Cortex of kidney (tissue), 1 donor: ENCODE measurements at regions not wholly inside any gene's neighbourhood (a gene's known extent, or its start where the extent isn't known, plus 50 kb on each side); places are given as distances from the start of the nearest gene placed in this dataset.

Experiments used
- DNase-seq: peaks from one replicate; lab custom pipeline; 2025; lab: John Stamatoyannopoulos, UW

GRCh38 chr10:78944723-78945312 is 123.9 kb upstream of the ZMIZ1 start:
- no peak for DNase-seq

DNA sequence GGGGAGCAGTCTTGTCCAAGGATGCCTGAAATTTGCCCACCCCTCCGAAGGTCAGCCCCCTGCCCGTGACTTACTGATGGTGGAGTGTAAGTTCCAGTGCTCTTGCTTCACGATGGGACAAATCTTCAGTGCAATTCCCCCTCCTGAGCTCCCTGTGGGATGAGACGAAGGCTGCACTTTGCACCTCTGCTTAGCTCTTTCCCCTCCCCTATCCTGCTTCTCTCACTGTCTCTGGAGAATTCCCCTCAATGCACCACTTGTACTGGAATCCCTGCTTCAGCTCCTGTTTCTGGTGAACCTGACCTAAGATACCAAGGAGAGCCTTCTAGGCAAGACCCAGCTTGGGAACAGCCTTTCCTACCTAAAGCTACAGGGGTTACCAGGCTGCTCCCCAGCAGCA is 122.9 kb upstream of the ZMIZ1 start:
- DNase-seq = no peak

DNA sequence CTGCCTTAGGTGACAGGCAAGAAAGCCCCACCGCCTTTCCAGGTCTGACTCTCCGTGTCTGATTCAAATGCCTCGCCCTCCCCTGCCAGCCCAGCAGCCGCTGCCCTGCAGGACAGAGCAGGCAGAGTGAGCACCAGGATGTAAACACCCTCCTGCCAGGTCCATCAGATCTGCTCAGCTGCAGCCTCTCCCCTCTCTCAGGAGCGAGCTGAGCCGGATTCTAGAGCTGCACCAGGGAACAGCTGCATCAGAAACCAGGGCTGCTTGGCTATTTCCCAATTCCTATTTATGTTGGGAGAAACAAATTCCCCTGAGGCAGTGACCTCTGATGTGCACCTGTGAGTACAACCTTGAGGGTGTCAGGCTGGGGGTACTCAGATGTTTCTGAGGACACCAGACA is 121.5 kb upstream of the ZMIZ1 start:
- DNase-seq = no peak

- no peak for DNase-seq
These were observed 121.0 kb upstream of the ZMIZ1 start for GRCh38 chr10:78947733-78948132.

DNA sequence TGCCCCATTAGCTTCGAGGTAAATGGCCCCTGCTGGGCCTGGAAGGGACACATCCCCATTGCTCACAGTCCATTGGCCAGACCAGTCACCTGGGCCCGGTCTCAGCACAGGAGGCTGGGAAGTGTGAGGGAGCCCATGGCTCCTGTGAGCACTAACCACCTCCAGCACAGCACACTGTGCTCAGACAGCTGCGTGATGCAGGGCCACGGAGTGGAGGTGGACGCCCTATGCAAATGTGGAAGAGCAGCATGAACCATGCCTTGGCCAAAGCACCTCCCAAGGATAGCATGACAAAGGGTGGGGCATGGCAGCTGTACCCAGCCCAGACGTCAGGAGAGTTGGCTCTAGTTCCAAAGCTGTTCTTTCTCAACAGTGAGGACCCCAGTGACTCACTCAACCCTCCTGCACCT is 120.1 kb upstream of the ZMIZ1 start:
- DNase-seq = no peak

- no peak for DNase-seq
These were observed 117.8 kb upstream of the ZMIZ1 start for GRCh38 chr10:78950656-78951587.

DNA sequence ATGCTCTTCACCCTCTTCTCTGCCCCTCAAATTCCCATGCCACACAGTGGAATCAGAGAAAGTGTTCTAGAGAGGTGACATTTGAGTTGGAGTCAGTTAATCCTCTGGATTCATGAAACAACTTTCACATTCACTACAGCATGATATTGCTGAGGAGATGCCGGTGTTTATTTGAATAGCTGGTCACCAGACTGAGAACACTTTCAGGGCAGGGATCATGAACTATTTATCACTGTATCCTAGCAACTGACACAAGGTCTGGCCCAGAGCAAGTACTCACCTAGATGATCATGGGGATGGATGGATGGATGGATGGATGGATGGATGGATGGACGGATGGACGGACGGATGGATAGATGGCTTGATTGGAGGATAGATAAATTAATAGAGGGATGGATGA is 116.7 kb upstream of the ZMIZ1 start:
- no peak for DNase-seq

GRCh38 chr10:78952686-78953085 is 116.1 kb upstream of the ZMIZ1 start:
- no peak for DNase-seq

DNA sequence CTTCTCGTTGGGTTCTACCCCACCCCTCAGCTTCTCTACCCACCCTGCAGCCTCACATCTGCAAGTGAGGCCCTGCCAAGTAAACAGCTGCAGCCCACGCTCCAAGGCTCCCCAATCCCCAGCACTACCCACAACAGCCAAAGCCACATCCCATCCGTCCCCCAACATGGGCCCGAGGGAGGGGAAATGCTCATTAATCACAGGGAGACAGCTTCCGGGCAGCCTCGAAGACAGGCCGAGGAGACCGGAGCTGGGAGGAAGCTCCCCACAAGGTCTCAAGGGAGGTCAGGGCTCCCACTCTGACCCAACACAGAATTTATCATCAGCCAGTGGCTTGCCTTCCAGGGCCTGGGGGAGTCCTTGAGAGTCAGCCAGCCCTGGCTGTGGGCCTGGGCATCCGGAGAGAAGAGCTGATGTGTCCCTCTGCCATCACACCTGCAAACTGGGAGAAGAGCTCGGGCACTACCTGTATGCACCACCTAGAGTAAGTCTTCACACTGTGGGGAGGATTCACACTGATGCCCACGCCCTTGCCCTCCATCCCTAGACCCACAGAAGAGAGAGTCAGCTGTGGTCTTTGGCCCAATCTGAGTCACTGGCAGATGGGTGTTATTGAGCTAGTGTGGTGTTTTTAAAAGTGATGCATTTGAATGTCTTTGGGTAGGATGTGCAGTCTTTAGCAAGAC is 115.5 kb upstream of the ZMIZ1 start:
- DNase-seq = no peak

DNA sequence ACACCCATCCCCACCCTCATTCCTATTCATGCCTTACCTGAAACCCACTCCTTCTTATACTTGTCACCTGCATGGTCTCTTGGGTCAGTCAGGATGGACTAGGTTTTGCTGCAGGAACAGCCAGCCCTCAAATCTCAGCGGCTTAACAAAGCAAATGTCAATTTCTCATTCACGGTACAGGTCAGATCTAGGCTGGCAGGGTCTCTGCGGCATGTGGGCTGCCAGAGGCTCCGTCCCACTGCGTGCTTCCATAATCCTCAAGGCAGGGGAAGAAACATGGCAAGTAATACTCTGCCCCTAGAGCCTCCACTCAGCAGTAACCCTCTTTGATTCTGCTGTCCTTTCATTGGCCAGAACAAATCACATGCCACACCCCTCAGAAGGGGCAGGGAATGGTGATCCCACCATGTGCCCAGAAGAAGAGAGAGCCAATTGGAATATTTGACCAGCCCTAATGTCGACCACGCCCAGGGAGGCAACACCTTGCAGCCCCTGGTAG is 114.9 kb upstream of the ZMIZ1 start:
- DNase-seq = no peak

GRCh38 chr10:78954689-78955088 is 114.1 kb upstream of the ZMIZ1 start:
- DNase-seq = no peak

DNA sequence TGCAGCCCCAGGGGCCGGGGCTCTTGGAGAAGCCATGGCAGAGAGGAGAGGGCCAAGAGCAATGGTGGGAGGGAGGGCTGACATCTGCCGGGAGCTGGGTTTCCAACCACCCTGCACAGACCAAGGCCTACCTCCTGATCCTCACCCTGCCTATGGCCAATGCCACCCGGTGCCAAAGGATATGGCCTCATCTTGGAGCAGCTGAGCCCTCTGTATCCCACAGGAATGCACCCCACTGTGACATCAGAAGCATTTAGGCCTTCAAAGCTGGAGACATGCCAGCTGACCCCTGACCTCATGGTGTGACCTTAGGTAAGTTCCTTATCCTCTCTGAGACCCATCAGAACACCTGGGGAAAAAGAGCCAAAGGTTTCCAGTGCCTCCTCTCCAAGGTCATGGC is 113.6 kb upstream of the ZMIZ1 start:
- no peak for DNase-seq

GRCh38 chr10:78956391-78956790 is 112.4 kb upstream of the ZMIZ1 start:
- no peak for DNase-seq

- no peak for DNase-seq
These were observed 111.2 kb upstream of the ZMIZ1 start for GRCh38 chr10:78957471-78958039.

DNA sequence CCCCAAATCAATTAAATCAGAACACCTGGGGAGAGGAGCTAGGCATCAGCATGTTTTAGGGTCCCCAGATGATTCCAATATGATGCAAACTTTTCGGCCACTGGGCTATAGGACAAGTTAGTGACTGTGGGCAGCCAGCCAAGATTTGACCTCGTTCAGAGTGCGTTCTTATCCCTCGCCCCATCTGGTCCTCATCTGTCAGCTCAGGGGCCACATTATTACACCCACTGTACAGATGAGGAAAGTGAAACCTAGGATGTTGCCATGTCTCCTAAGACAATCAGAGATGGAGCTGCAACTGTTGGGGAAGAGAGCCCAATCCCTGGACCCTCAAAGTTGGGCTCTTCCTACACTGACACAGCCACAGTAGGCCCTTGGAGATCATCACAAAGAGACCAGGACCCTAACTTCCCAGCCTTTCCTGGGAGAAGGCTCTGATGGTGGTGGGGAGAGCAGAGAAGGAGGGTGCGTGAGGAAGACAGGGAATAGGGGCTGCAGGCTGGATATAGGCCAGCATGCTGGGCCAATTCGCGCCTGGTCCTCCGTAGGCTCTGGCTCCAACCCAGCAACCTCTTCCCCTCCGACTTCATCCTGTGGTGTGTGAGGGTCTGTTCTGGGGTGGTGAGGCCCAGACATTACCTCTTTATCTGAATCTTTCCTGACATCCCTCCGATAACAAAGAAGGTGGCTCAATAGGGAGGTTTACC is 109.4 kb upstream of the ZMIZ1 start:
- DNase-seq = no peak

DNA sequence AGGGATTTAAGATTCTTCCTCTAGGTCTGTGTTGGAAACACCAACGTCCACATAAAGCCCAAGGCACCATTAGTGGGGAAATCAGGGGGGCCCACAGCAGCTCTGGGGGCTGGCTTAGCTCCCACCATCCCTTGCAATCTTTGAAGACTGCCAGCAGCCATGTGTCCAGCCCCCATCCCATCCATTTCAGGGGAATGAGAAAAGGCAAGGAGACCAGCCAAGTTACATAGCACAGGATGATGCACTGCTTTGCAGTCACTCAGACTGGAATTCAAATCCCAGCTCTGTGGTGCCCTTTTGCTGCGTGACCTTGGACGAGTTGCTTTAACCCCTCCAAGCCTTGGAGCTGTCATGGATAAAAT is 108.9 kb upstream of the ZMIZ1 start:
- no peak for DNase-seq

DNA sequence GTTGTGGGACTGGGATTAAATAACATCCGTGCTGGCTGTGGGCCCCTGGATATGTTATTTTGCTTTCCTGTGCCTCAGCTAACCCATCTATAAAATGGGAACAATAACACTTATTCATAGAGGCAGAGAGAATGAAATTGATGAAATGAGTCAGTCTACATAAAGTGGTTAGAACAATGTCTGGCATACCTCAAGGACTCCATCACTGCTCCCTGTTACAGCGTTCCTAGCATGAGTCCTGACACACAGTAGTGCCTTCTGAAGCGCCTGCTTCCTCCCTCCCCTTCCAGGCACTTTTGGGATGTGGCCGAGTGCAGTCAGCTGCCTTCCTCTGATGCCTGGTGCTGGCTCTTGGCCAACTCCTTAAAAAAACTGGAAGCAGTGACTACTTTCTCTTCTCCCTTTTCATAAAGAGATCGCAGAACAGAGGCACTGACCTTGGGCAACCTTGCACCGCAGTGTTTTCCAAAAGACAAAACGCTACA is 108.4 kb upstream of the ZMIZ1 start:
- no peak for DNase-seq

GRCh38 chr10:78961760-78962159 is 107.0 kb upstream of the ZMIZ1 start:
- DNase-seq = no peak

- DNase-seq = no peak
These were observed 105.4 kb upstream of the ZMIZ1 start for GRCh38 chr10:78963074-78964034.

GRCh38 chr10:78964274-78964951 is 104.4 kb upstream of the ZMIZ1 start:
- DNase-seq = no peak
